Activated naive CD4-positive, alpha-beta T cell treated with Interleukin-2 at 50 U/mL for 16 hours (primary cell): ENCODE measurements at regions not wholly inside any gene's neighbourhood (a gene's known extent, or its start where the extent isn't known, plus 50 kb on each side); places are given as distances from the start of the nearest gene placed in this dataset.

Source experiments
- DNase-seq: peaks from one replicate; pipeline ENCODE4 v3.0.0-alpha.2; 2020

GRCh38 chr5:8870349-8870958, 675.4 kb downstream of the SEMA5A start:
- DNase-seq: no peak

- no peak for DNase-seq
These were observed 674.9 kb downstream of the SEMA5A start for GRCh38 chr5:8870959-8871355.

- no peak for DNase-seq
These were observed 674.4 kb downstream of the SEMA5A start for GRCh38 chr5:8871446-8871845.

DNA sequence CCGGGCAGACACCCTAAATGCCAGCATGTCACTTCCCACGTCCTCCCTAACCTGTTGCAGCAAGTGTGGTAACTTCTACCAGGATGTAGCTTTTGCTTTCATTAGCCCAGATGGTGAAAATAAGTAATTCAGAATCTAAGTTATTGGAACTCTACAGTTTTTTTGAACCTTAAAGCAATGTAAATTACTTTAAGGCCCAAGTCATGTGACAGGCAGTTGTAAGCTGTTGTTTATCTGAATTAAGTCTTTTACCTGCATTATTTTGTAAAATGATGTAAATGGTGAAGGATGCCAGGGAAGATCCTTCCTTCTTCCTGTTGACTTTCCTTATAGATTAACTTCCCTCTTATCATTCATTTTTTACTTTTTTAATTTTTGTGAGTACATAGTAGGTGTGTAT, 670.2 kb downstream of the SEMA5A start:
- DNase-seq: no peak

DNA sequence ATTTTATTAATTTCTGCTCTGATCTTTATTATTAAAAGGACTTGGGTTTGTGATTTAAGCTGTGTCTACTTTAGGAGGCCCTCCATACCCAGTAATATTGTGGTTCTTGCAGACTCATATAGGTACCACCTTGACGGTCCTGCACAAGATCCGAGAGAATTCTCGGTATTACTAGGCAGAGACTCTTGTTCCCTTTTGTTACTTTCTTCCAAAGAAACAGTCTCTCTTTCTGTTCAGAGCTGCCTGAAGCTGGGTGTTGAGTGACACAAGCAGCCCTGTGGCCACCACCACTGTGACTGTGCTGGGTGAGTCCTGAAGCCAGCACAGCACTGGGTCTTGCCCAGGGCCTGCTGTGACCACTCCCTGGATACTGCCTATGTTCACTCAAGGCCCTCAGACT, 666.6 kb downstream of the SEMA5A start:
- DNase-seq: no peak

GRCh38 chr5:8884029-8884428, 661.8 kb downstream of the SEMA5A start:
- no peak for DNase-seq

GRCh38 chr5:8892926-8893325, 652.9 kb downstream of the SEMA5A start:
- DNase-seq: no peak

- DNase-seq: no peak
These were observed 651.8 kb downstream of the SEMA5A start for GRCh38 chr5:8894031-8894430.

- DNase-seq: no peak
These were observed 650.8 kb downstream of the SEMA5A start for GRCh38 chr5:8895062-8895461.

- DNase-seq: no peak
These were observed 650.3 kb downstream of the SEMA5A start for GRCh38 chr5:8895599-8895998.

GRCh38 chr5:8897316-8897715, 648.6 kb downstream of the SEMA5A start:
- DNase-seq: no peak

- no peak for DNase-seq
These were observed 640.9 kb downstream of the SEMA5A start for GRCh38 chr5:8905021-8905420.

- no peak for DNase-seq
These were observed 639.4 kb downstream of the SEMA5A start for GRCh38 chr5:8906303-8906967.

DNA sequence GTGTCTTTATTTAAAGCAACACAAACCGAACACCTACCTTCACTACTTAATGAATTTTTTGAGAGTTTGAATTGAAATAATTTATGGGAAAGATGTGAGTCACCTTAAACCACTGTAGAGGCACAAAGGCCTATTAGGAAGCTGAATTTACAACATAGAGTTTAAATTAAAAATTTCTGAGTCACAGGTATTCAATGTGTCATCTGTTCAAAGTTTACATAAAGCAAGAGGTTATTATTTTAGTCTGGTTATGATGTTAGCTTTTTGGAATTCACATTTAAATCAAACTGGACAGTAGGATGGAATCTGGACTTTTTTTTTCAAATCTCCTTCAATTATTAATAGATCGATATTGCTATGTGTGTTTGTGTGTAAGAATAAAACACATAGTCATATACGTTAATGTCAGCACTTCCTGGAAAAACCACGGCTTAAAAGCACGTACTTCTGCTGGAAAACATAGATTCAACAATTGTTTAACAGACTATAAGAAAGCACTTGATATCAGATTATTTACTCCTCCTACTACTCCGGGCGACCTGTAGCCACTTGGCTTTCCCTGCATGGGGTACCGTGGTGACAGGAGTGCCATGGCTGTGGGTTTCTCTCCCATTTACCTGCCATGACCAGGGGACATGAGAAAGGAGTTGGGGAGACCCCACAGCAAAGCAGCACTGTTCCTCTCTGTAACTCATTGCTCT, 638.6 kb downstream of the SEMA5A start:
- no peak for DNase-seq

GRCh38 chr5:8908055-8908683, 637.7 kb downstream of the SEMA5A start:
- DNase-seq: no peak

DNA sequence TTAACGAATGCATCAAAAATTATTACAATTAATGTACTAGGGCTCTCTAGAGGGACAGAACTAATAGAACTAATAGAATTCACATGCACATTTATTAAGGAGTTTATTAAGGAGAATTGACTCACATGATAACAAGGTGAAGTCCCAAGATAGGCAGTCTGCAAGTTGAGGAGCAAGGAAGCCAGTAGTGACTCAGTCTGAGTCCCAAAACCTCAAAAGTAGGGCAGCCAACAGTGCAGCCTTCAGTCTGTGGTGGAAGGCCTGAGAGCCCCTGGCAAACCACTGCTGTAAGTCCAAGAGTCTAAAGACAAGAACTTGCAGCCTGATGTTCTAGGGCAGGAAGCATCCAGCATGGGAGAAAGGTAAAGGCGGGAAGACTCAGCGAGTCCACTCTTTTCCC, 633.8 kb downstream of the SEMA5A start:
- no peak for DNase-seq

DNA sequence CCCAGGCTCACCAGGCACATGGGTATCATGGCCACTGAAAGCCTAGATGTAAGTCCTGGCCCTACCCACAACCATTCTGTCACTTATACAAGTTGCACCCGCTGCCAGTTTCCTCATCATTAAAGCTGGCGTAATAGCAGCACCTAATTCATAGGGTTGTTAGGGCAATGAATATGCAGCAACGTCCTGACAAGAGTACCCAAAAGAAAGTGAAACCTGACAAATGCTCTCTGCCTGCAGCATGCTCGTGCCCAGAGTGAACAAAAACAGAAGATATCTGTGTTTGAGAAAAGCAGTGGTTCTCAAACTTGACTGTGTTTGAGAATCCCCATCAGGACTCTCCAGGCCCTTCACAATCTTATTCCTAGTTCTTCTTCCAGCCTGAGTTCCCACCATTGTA, 632.4 kb downstream of the SEMA5A start:
- no peak for DNase-seq

DNA sequence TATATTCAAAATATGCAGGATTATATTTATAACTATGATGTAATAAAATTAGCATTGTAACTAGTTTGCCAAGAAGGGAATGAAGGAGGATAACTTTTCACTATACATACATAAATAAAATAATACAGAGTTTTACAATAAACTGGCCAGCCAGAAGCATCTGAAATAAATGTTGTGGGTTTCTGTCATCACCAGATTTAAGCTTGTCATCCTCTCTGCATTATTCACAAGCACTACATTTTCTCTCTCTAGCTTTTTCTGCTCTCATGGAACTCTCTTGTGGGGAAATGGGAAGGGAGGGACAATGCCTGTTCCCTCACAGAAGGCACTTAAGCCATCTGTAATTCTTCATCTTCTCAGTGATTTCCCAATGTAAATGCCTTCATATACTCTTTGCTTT, 626.8 kb downstream of the SEMA5A start:
- DNase-seq: no peak

- no peak for DNase-seq
These were observed 622.3 kb downstream of the SEMA5A start for GRCh38 chr5:8923526-8923925.

- no peak for DNase-seq
These were observed 621.7 kb downstream of the SEMA5A start for GRCh38 chr5:8924054-8924793.

GRCh38 chr5:8930021-8930420, 615.9 kb downstream of the SEMA5A start:
- no peak for DNase-seq

GRCh38 chr5:8934455-8934854, 611.4 kb downstream of the SEMA5A start:
- DNase-seq: no peak

DNA sequence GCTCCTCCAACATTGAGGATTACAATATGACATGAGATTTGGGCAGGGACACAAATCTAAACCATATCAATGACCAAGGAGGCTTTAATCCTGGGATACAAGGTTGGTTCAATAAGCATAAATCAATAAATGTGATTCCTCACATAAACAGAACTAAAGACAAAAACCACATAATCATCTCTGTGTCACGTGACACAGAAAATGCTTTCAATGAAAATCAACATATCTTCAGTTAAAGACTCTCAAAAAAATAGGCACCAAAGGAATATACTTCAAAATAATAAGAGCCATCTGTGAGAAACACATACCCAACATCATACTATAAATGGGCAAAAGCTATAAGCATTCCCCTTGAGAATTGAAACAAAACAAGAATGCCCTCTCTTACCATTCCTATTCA, 604.9 kb downstream of the SEMA5A start:
- DNase-seq: no peak
